ENCODE measurements at regions not wholly inside any gene's neighbourhood (a gene's known extent, or its start where the extent isn't known, plus 50 kb on each side); places are given as distances from the start of the nearest gene placed in this dataset.
A peak's percentile ranks its signal among the peaks of the same experiment; 100 is the strongest.

DNA sequence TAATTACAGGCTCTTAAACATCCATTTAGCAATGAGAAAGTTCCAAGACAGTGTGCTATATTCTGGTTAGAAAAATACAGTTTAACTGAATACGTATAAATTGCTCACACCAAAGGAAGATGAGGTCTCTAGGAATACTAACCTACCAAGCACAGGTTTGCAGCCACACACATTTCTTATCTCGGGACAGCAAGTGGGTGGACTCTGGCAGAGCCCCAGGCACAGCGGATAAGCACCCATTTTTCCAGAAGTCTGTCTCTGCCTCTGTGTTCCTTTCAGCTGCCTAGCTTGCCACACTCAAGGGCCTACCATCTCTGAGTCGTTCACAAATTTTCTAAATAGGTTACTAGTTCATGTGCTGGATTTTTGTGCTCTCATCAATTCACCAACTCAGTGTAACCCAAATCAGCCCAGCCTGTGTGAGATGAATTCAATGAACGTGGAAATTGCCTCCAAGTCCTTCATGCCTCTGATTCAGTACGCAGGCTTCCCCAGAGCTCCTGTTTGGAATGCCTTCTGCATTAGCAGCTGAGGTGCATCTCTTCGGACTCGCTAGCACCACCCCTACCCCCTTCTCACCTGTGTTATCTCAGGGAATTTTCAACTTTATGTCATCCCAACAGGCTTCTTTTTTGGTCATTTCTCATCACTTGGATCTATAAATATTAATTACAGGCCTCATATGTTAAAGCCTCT lies 581.0 kb upstream of the CDH11 start:
- ATAC-seq (ENCODE audit: low read depth): no peak
- Histone ChIP-seq H3K56ac (ENCODE audit: extremely low read depth, insufficient read depth, low read length) (no peak overlapping the region), H4K5ac (ENCODE audit: low read depth, low read length) (no peak overlapping the region; the same call in 1 of the 2 replicates), H3K4me1 (ENCODE audit: control insufficient read depth, insufficient read depth, low read length) (peaks cover 10% of the 10 kb centered on the region; the same call in 1 of the 2 replicates), H2AK9ac (replicated peaks; ENCODE audit: low read depth, low read length, poor library complexity) (no peak overlapping the region), H3K36me3 (ENCODE audit: control insufficient read depth, insufficient read depth, low read length) (no peaks in the 10 kb centered on the region), H4K20me1 (ENCODE audit: insufficient read depth, low read length) (no peaks in the 10 kb centered on the region), H3K23ac (ENCODE audit: low read depth, low read length) (no peak overlapping the region), H2BK15ac (ENCODE audit: low read depth, low read length) (no peak overlapping the region), H3K4me3 (ENCODE audit: insufficient read depth, low read depth, low read length) (no peak overlapping the region), H2AK5ac (ENCODE audit: low read depth, low read length) (no peak overlapping the region; the same call in 1 of the 2 replicates), H3K4ac (ENCODE audit: low read depth, low read length) (no peak overlapping the region), H4K8ac (ENCODE audit: low read depth in 2 of 2, low read length in 2 of 2) (no peak overlapping the region), H2BK5ac (ENCODE audit: low read depth, low read length, poor library complexity, severe bottlenecking) (no peak overlapping the region), H3K9me1 (ENCODE audit: insufficient read depth, low read length) (no peaks in the 10 kb centered on the region), H4K91ac (ENCODE audit: insufficient read depth, low read depth, low read length) (no peak overlapping the region; the same call in 1 of the 2 replicates), H2AFZ (replicated peaks; ENCODE audit: low read length, poor library complexity) (no peak overlapping the region), H3K27me3 (ENCODE audit: control insufficient read depth, insufficient read depth, low read length) (peaks cover 2% of the 10 kb centered on the region; the same call in 1 of the 2 replicates), H2BK20ac (ENCODE audit: low read depth, low read length) (no peak overlapping the region), H3K14ac (replicated peaks; ENCODE audit: low read depth, low read length) (no peak overlapping the region), H3K9ac (ENCODE audit: low read depth, low read length) (no peak overlapping the region), H3K27ac (ENCODE audit: insufficient read depth, low read length) (peak overlapping the region; percentile 67; the same call in 1 of the 2 replicates), H3K4me2 (ENCODE audit: low read depth, low read length) (no peak overlapping the region; the same call in 1 of the 2 replicates), H3K79me1 (ENCODE audit: low read depth in 1 of 2, low read length in 2 of 2) (no peaks in the 10 kb centered on the region), H2BK120ac (ENCODE audit: low read depth, low read length) (no peak overlapping the region), H3K9me3 (ENCODE audit: control insufficient read depth, insufficient read depth, low read length) (no peaks in the 10 kb centered on the region), H3K18ac (ENCODE audit: low read depth, low read length) (peak overlapping the region; percentile 20; the same call in 1 of the 2 replicates)
- intact Hi-C loops (cut with micrococcal nuclease) (loop anchor here (5.0 kb wide), 1 partner anchor 581 kb away; the partner anchor contains the start of gene CDH11), dilution Hi-C loops (cut with HindIII; ENCODE audit: low sequenced_read_pairs, unreplicated experiment) (no loop called here), in situ Hi-C loops (cut with MboI; ENCODE audit: low sequenced_read_pairs) (no loop called here)
- CTCF ChIA-PET: interaction anchor here (1.0 kb wide), 1 partner anchor 571 kb away, joined by 3 read pairs; no protein-coding TSS in a partner anchor
- no TSS peak for BruUV-seq (replicated peaks)
- no peak for DNase-seq
- 0% methylated on average over 1 of the region's 8 CpGs; no CpG with 5 or more reads in 1 of the 2 experiments for WGBS, 2 experiments (ENCODE audit: extremely low coverage in 2 of 2, insufficient read length in 1 of 2)
- POLR2A ChIA-PET (ENCODE audit: unreplicated experiment): no interaction called here
- TF ChIP-seq MAFK (IDR thresholded peaks at IDR 0.05; ENCODE audit: low read depth, low read length): no peak
- TF ChIP-seq BHLHE40 (IDR thresholded peaks at IDR 0.05; ENCODE audit: low read depth, low read length): no peak
- no peak for TF ChIP-seq SMC3 (IDR thresholded peaks at IDR 0.05; ENCODE audit: low read depth, low read length)
- no peak for TF ChIP-seq CEBPB (IDR thresholded peaks at IDR 0.05; ENCODE audit: low read depth, low read length)
- TF ChIP-seq, protein P1, sequence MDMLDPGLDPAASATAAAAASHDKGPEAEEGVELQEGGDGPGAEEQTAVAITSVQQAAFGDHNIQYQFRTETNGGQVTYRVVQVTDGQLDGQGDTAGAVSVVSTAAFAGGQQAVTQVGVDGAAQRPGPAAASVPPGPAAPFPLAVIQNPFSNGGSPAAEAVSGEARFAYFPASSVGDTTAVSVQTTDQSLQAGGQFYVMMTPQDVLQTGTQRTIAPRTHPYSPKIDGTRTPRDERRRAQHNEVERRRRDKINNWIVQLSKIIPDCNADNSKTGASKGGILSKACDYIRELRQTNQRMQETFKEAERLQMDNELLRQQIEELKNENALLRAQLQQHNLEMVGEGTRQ (IDR thresholded peaks at IDR 0.05; ENCODE audit: low read depth, low read length): no peak
- TF ChIP-seq FOS (IDR thresholded peaks at IDR 0.05; ENCODE audit: low read depth, low read length): no peak
- TF ChIP-seq, protein P2, sequence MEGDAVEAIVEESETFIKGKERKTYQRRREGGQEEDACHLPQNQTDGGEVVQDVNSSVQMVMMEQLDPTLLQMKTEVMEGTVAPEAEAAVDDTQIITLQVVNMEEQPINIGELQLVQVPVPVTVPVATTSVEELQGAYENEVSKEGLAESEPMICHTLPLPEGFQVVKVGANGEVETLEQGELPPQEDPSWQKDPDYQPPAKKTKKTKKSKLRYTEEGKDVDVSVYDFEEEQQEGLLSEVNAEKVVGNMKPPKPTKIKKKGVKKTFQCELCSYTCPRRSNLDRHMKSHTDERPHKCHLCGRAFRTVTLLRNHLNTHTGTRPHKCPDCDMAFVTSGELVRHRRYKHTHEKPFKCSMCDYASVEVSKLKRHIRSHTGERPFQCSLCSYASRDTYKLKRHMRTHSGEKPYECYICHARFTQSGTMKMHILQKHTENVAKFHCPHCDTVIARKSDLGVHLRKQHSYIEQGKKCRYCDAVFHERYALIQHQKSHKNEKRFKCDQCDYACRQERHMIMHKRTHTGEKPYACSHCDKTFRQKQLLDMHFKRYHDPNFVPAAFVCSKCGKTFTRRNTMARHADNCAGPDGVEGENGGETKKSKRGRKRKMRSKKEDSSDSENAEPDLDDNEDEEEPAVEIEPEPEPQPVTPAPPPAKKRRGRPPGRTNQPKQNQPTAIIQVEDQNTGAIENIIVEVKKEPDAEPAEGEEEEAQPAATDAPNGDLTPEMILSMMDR (conservative IDR thresholded peaks at IDR 0.05; ENCODE audit: low read depth, low read length): no peak
- TF ChIP-seq MAZ (IDR thresholded peaks at IDR 0.05; ENCODE audit: borderline replicate concordance, low read depth, low read length): no peak
- no peak for TF ChIP-seq RFX5 (IDR thresholded peaks at IDR 0.05; ENCODE audit: low read depth, low read length)
- TF ChIP-seq NFE2L2 (IDR thresholded peaks at IDR 0.05; ENCODE audit: low read depth, low read length): no peak
- no peak for TF ChIP-seq RCOR1 (IDR thresholded peaks at IDR 0.05; ENCODE audit: insufficient replicate concordance, low read length)
- TF ChIP-seq POLR2A (IDR thresholded peaks at IDR 0.05; ENCODE audit: low read depth, low read length): no peak
- TF ChIP-seq, protein P3, sequence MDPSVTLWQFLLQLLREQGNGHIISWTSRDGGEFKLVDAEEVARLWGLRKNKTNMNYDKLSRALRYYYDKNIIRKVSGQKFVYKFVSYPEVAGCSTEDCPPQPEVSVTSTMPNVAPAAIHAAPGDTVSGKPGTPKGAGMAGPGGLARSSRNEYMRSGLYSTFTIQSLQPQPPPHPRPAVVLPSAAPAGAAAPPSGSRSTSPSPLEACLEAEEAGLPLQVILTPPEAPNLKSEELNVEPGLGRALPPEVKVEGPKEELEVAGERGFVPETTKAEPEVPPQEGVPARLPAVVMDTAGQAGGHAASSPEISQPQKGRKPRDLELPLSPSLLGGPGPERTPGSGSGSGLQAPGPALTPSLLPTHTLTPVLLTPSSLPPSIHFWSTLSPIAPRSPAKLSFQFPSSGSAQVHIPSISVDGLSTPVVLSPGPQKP (IDR thresholded peaks at IDR 0.05; ENCODE audit: borderline replicate concordance, low read depth, low read length): no peak
- TF ChIP-seq CHD1 (IDR thresholded peaks at IDR 0.05; ENCODE audit: low read depth, low read length): no peak
- TF ChIP-seq RAD21 (IDR thresholded peaks at IDR 0.05; ENCODE audit: low read length): no peak
